RPMI8226 (cell line): ENCODE measurements at regions not wholly inside any gene's neighbourhood (a gene's known extent, or its start where the extent isn't known, plus 50 kb on each side); places are given as distances from the start of the nearest gene placed in this dataset.
"Not testable (repeated sequence)": the region's sequence is repeated elsewhere in the genome, so short reads cannot be mapped to it uniquely, and the experiment has no call there.

ENCODE experiments used
- DNase-seq: peaks from one replicate; pipeline ENCODE4 v3.0.0-alpha.2; 2015

DNA sequence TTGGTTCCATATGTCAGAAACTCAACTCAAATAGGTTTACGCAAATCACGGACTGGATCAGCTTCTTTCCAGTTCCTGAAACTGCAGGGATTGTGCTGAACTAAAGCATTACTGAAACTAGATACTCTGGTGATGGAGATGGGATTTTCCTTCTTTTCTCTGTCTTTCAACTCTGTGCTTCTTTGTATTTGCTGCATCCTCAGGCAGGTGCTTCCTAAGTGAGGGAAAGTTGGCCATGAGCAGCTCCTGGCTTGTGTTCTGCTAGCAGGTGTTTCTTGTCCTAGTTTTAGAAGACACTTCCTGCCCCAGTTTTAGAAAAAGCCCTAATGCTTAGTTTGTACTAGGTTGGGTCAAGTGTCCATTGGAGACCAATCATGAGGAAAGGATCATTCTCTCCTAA is 86.7 kb upstream of the USP24 start:
- no peak for DNase-seq

- no peak for DNase-seq
Measured at GRCh38 chr1:55300975-55301374, 85.8 kb upstream of the USP24 start.

DNA sequence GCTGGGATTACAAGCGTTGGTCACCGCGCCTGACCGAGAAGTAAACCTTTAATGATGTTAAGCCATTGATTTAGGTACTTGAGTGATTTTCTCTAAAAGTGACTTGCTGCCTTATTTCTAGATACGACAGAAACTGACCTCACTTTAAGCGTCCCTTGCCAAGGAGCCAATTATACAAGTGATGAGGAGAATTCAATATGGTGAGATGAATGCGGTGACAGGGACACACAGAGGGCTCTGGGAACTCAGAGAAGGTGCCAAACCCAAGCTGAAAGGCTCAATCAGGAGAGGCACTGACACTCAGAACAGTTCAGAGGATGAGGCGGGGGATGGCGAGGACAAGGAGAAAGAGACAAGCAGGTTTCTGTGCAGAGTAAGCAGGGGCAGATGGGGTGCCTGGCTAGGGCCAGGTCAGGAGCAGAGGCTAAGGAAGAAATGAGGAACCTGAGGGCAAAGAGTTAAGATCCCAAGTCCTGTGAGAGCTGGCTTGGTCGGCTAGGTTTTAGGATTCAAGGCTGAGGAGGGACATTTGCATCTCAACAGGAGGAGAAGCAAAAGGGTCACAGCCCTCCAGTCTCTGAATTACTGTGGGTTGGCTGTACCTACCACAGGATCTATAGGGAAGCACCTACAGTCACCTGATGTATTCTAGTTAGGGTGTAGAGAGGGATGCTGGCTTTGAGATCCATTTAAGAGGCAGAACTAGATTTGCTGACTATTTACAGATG is 83.2 kb upstream of the USP24 start:
- DNase-seq, result no peak

DNA sequence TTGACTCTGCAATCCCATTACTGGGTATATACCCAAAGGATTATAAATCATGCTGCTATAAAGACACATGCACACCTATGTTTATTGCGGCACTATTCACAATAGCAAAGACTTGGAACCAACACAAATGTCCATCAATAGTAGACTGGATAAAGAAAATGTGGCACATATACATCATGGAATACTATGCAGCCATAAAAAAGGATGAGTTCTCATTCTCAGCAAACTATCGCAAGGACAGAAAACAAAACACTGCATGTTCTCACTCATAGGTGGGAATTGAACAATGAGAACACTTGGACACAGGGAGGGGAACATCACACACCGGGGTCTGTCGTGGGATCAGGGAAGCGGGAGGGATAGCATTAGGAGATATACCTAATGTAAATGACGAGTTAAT is 81.1 kb upstream of the USP24 start:
- not testable (repeated sequence) for DNase-seq

GRCh38 chr1:55289614-55290013 is 74.5 kb upstream of the USP24 start:
- no peak for DNase-seq

- DNase-seq, result no peak
Measured at GRCh38 chr1:55289042-55289441, 73.9 kb upstream of the USP24 start.

DNA sequence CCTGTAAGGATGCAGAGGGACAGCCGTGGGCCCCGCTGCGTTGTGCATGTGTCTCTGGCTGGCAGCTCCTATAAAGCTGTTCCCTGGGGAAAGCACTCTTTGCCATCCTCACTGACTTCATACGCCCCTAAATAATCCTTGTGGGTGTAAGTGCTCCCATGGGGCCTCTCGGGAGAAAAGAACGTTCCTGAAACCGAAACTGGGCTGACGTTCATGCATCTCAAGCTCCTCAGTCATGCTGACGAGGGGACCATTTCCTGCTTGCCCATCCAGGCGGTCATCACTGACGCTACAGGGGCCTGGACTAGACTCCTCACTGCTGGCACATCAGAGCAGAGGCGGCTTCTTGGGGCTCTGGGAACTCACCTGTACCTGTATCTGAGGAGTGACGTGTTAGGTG is 73.1 kb upstream of the USP24 start:
- DNase-seq, result peak; percentile 37

- no peak for DNase-seq
Measured at GRCh38 chr1:55287723-55288122, 72.6 kb upstream of the USP24 start.

DNA sequence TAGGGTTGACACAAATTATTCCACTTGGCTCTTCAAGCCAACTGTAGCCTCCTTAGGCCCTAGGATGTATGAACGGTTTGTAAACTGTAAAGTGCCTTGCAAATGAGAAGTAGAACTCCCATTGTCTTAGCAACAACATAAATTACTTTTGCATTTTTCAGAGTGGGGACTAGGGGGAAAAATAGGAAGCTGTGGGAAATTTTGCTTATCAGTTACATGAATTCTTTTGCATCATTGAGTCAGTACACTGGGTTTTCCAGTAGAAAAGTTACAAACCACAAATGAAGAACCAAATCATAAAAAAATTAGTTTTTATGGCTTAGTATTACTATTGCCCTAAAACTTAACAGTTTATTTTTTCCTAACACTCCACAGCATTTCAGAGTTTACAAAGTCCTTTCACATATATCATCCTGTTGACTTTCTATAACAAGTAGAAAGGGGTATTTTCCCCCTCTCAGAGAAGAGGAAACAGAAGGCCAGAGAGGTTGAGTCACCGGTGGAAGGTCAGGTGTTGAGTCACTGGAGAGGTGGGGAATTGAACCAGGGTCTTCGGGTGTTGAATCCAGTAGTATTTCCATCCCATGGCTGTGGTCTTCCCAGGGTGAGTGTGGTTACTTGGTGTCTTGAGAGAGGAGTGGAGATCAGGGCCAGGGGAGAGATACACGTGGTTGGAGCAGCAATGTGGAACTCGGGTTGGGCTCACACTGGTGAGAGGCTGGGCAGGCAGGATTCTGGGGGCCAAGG is 71.9 kb upstream of the USP24 start:
- DNase-seq, result no peak

DNA sequence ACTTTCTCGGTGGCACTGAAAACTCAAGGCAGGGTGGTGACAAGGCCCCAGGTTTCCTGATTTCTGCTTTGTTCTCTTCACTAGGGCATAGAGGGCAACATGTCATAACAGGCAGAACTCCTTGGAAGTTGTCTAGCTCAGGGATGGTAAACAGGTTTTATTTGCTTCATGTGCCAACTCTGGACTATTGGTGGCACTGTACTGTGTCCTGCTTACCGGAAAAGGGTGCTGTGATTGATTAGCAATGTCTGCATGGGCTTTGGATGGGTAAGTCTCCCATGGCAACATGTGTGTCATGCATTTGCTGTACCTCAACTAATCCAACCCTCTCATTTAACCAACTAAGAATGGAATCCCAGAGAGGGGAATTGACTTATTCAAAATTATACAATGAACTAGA is 70.7 kb upstream of the USP24 start:
- no peak for DNase-seq

GRCh38 chr1:55284856-55285255 is 69.7 kb upstream of the USP24 start:
- peak; percentile 50 for DNase-seq

GRCh38 chr1:55282058-55282457 is 66.9 kb upstream of the USP24 start:
- no peak for DNase-seq

DNA sequence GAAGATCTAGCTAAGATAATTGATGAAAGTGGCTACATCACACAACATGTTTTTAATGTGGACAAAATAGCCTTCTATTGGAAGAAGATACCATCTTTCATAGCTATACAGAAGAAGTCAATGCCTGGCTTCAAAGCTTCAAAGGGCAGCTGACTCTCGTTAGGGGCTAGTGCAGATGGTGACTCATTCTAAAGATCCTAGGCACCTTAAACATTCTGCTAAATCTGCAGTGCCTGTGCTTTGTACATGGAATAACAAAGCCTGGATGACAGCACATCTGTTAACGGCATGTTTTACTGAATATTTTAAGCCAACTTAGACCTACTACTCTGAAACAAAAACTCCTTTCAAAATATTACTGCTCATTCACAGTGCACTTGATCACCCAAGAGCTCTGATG is 65.6 kb upstream of the USP24 start:
- no peak for DNase-seq

DNA sequence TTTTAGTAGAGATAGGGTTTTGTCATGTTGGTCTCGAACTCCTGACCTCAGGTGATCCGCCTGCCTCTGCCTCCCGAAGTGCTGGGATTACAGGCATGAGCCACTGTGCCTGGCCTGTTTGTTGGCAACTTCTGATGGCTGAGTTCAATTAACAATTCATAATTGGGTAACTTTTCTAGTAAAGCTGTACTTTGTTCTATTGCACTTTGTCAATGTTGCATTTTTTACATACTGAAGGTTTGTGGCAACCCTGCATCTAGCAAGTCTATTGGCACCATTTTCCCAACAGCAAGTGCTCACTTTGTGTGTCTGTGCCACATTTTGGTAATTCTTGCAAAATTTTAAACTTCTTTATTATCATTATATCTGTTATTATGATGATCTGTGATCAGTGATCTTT is 64.5 kb upstream of the USP24 start:
- DNase-seq, result no peak

DNA sequence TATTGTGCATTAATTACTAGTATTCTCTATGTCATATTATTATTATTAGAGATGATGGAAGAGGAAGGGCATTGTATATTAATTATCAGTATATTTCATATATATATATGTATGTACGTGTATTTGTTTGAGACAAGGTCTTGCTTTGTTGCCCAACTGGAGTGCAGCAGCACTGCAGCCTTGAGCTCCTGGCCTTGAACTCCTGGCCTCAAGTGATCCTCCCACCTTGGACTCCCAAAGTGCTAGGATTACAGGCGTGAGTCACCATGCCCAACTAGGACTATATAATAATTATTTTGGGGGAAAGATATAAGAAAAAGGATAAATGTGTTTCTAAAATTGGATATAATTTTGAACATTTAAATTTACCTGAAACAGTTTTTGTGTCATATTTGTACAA is 63.2 kb upstream of the USP24 start:
- DNase-seq, result no peak

DNA sequence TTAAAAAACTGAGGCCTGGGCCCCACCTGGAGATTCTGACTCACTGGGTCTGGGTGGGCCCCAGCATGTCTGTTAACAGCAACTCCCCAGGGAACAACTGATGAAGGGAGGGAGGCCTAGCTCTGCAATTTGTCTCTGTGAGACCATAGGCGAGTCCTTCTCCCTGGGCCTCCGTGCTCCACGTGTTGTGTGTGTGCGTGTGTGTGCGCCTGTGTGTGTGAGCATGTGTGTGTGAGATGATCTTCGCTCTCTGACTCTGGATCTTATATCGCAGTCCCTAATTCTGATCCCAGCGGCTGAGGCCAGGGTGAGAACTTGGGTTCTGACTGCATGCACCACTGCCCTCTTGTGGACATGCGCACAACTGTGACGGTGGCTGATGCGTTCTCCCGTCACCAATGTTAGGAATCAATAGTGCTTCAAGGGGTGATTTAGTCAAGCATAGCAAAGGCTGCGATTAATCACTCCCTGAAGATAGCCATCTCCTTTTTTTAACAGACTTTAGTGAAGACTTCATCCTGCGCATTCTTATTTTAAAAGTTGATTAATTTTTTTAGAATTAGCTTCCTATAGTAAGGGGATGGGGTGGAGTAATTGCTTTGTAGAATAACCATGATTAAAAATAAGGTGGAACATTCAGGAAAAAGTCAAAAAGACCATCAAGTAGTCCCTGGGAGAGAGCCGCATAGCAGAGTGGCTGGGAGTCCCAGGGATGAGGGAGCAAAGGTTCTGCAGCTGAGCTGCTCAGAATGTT is 62.4 kb upstream of the USP24 start:
- peak; percentile 81 for DNase-seq

DNA sequence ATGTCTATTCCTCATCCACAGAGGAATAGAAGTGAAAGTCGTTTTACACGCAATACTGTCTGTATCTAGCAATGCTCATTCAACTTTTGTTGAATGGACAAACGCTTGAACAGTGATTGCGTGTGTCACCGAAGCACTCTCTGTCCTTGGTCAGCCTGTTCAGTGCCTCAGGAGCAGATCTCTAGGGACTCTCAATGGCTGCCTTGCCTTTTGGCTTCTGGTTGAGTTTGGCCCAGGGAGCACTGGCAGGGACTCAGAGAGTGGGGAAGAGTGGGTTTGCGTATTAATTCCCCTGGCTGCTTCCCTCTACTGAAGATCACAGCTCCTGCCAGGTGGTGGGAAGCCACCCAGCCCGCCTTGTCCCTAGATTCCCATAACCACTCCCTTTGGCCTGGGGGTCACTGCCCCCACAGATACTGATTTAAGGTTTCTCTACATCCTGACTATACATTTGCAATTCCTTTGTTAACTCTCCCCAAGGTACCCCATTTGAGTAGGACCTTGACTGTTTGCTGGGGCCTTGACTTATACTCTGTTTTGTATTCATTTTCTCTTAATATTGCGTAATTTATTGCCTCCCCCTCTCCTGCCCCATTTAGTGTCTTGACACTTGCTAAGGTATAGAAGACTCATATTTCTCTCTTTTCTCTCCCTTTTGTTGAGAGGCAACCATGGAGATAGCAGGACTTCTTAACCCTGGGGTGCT is 61.7 kb upstream of the USP24 start:
- no peak for DNase-seq

- DNase-seq, result peak; percentile 50
Measured at GRCh38 chr1:55275941-55276341, 60.8 kb upstream of the USP24 start.

GRCh38 chr1:55275151-55275748 is 60.1 kb upstream of the USP24 start:
- DNase-seq, result no peak

DNA sequence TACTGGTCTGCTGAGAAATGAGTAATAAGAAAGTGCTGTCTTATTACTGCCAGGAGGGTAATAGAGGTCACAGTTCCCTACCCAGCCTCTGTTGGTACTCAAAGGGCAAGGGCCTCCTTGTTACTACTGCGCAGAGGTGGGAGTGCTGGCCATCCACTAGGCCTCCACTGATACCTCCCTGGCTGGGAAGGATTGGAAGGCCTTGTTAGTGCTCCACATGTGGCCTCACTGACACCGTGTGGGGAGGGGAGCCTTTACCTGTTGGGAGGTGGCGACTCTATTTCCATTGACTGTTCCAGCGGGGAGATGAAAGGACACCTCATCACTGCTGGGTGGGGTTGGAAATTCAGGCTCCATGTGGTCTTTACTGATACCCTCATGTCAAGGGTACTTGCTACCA is 57.8 kb upstream of the USP24 start:
- no peak for DNase-seq
